Glutamatergic neuron (in vitro differentiated cells): ENCODE measurements at regions not wholly inside any gene's neighbourhood (a gene's known extent, or its start where the extent isn't known, plus 50 kb on each side); places are given as distances from the start of the nearest gene placed in this dataset.

Source experiments
- DNase-seq: peaks from one replicate; pipeline ENCODE4 v3.0.0; 2022
- H3K27ac Mint-ChIP-seq: one replicate; pipeline ENCODE4 v1.8.0; 2020; ENCODE audit warnings: mild to moderate bottlenecking, mixed read lengths, inconsistent platforms; ENCODE audit not compliant: unreplicated experiment
- H3K27me3 Mint-ChIP-seq: one replicate; pipeline ENCODE4 v1.8.0; 2020; ENCODE audit warnings: mild to moderate bottlenecking, moderate library complexity, mixed read lengths, inconsistent platforms; ENCODE audit not compliant: unreplicated experiment
- H3K36me3 Mint-ChIP-seq: one replicate; pipeline ENCODE4 v1.8.0; 2020; ENCODE audit warnings: mild to moderate bottlenecking, mixed read lengths, inconsistent platforms; ENCODE audit not compliant: unreplicated experiment
- H3K4me1 Mint-ChIP-seq: one replicate; pipeline ENCODE4 v1.8.0; 2020; ENCODE audit warnings: mild to moderate bottlenecking, low read depth, mixed read lengths, inconsistent platforms; ENCODE audit not compliant: unreplicated experiment
- H3K4me3 Mint-ChIP-seq: one replicate; pipeline ENCODE4 v1.8.0; 2020; ENCODE audit warnings: mild to moderate bottlenecking, mixed read lengths, inconsistent platforms; ENCODE audit not compliant: unreplicated experiment
- H3K9me3 Mint-ChIP-seq: one replicate; pipeline ENCODE4 v1.8.0; 2020; ENCODE audit warnings: mild to moderate bottlenecking, moderate library complexity, mixed read lengths, inconsistent platforms; ENCODE audit not compliant: unreplicated experiment
- TF ChIP-seq, protein P1 (sequence below): fragments of 200-600 bp; sonication (generic); IDR thresholded peaks from one replicate; pipeline ENCODE4 v1.5.0; 2021; ENCODE audit not compliant: partially characterized antibody, unreplicated experiment

DNA sequence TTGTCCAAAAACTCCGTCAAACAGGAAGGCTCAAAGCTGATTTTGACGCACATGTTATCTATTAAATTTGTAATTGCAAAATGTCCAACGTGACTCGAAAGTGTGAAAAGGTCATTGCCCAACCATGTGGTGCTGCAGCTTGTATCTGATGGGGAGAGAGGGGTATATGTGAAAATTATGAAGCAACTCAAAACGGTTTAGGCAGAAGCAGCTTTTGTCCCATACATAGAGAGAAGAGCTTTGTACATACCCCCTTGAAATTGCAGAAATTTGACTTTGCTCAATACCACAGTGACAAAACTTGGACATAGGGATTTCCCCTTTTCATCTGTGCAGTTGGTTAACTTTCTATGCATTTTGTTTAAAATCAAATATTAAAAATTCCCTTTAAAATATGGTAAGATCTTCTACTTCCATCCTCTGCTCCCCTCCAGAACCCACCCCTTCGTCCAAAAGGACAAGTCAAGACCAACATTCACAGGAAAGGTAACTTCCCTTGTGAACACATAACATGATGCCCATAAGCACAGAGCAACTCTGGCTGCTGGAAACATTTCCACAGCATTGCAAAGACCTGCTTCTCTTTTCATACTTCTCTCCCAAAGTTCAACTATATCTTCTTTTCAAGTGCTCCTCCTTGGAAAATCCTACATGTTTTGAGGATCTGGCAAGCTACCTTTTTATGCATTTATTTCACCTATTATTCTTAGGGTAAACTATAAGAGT lies 253.7 kb upstream of the THBS1 start:
- Mint-ChIP-seq H3K27ac (no peak overlapping the region), H3K27me3 (no peaks in the 10 kb centered on the region), H3K4me3 (no peak overlapping the region)

DNA sequence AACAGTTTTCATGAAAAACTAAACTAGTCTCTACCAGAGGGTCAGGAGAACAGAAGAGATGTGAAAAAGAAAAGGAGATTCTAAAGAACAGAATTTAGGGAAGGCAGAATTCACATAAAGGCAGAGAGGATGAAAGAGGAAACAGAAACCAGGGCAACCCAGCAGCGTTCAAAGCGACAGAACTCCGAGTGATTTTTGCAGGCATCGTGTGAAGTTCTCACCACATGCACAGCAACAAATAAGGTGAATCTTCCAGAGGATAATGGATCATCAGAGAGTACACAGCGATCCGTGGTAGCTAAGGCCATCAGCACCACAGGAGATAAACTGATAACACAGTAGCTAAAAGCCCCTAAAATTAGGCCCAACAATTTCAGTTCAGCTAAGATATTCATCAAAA lies 250.8 kb upstream of the THBS1 start:
- H3K4me3 Mint-ChIP-seq = no peak overlapping the region
- H3K4me1 Mint-ChIP-seq = peaks cover 2% of the 10 kb centered on the region
- no peak overlapping the region for H3K27ac Mint-ChIP-seq
- no peak for DNase-seq
- TF ChIP-seq, protein P1, sequence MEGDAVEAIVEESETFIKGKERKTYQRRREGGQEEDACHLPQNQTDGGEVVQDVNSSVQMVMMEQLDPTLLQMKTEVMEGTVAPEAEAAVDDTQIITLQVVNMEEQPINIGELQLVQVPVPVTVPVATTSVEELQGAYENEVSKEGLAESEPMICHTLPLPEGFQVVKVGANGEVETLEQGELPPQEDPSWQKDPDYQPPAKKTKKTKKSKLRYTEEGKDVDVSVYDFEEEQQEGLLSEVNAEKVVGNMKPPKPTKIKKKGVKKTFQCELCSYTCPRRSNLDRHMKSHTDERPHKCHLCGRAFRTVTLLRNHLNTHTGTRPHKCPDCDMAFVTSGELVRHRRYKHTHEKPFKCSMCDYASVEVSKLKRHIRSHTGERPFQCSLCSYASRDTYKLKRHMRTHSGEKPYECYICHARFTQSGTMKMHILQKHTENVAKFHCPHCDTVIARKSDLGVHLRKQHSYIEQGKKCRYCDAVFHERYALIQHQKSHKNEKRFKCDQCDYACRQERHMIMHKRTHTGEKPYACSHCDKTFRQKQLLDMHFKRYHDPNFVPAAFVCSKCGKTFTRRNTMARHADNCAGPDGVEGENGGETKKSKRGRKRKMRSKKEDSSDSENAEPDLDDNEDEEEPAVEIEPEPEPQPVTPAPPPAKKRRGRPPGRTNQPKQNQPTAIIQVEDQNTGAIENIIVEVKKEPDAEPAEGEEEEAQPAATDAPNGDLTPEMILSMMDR = no peak
- no peaks in the 10 kb centered on the region for H3K36me3 Mint-ChIP-seq
- no peaks in the 10 kb centered on the region for H3K9me3 Mint-ChIP-seq
- H3K27me3 Mint-ChIP-seq = no peaks in the 10 kb centered on the region

More for the DNA sequence above, 253.7 kb upstream of the THBS1 start:
- Mint-ChIP-seq H3K4me1 (peaks cover under 1% of the 10 kb centered on the region), H3K36me3 (no peaks in the 10 kb centered on the region), H3K9me3 (no peaks in the 10 kb centered on the region)
- TF ChIP-seq, protein P1 = no peak
- no peak for DNase-seq

DNA sequence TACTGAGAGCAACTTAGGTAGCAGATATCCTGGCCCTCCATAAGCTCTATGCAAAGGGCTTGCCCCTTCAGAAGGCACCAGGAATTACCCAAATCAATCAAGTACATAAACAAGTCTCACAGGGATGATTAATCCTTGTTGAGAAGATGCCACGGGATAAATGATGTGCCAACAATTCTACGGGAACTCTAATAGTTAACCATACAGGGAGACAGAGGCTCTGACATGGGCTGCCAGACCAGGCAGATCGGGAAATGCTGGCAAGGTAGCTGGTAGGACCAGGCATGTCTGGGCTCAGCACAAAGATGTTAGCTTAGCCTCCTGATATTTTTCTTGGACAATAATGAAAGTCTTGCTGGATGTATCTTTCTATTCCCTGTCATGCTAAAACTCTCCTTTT lies 249.3 kb upstream of the THBS1 start:
- Mint-ChIP-seq H3K27ac (no peak overlapping the region), H3K36me3 (no peaks in the 10 kb centered on the region), H3K4me1 (peaks cover 2% of the 10 kb centered on the region), H3K4me3 (no peak overlapping the region), H3K27me3 (no peaks in the 10 kb centered on the region), H3K9me3 (no peaks in the 10 kb centered on the region)
- no peak for DNase-seq
- TF ChIP-seq, protein P1 = no peak

DNA sequence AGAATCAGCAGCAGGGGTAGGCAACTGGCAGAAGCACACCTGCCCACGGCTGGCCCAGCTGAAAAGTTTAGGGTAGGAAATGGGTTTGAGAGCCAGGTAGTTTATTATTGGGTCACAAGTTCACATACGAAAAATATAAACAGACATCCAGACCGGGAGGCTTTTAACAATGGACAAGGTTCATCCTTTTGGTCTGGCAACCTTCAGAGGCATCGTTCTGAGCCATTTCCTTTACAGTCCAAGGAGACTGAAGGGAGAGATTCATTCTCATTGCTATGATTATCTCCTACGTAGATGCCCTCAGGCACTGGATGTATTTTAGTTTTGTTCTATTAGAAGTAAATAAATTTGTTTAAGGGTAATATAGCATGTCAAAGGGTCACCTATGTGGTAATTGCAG lies 248.0 kb upstream of the THBS1 start:
- Mint-ChIP-seq H3K36me3 (no peaks in the 10 kb centered on the region), H3K27ac (no peak overlapping the region), H3K4me3 (no peak overlapping the region), H3K4me1 (peaks cover 2% of the 10 kb centered on the region), H3K27me3 (no peaks in the 10 kb centered on the region), H3K9me3 (no peaks in the 10 kb centered on the region)
- DNase-seq = no peak
- TF ChIP-seq, protein P1 = no peak

DNA sequence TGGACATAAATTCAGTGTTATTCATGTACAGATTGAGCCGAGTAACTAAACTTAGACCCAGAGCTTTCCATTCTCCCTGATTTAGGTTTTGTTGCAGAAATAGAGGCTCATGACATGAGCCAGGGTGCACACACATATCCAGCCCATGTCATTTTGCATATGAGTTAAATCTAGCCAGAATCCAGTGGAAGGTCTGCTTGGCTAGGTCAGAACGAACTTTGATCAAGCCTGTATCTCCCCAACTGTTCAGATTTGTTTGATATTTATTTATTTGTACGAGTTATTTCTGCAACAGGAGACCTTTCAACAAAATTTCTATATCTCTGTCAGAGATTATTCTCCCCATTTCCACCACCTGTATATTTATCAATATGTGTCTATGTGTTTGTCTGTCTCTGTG lies 247.5 kb upstream of the THBS1 start:
- Mint-ChIP-seq H3K36me3 (no peaks in the 10 kb centered on the region), H3K4me1 (peaks cover 2% of the 10 kb centered on the region), H3K27me3 (no peaks in the 10 kb centered on the region), H3K9me3 (no peaks in the 10 kb centered on the region), H3K27ac (no peak overlapping the region), H3K4me3 (no peak overlapping the region)
- no peak for DNase-seq
- TF ChIP-seq, protein P1 = no peak
